ENCODE measurements at regions not wholly inside any gene's neighbourhood (a gene's known extent, or its start where the extent isn't known, plus 50 kb on each side); places are given as distances from the start of the nearest gene placed in this dataset.
A peak's percentile ranks its signal among the peaks of the same experiment; 100 is the strongest.
"Not testable (repeated sequence)": the region's sequence is repeated elsewhere in the genome, so short reads cannot be mapped to it uniquely, and the experiment has no call there.

DNA sequence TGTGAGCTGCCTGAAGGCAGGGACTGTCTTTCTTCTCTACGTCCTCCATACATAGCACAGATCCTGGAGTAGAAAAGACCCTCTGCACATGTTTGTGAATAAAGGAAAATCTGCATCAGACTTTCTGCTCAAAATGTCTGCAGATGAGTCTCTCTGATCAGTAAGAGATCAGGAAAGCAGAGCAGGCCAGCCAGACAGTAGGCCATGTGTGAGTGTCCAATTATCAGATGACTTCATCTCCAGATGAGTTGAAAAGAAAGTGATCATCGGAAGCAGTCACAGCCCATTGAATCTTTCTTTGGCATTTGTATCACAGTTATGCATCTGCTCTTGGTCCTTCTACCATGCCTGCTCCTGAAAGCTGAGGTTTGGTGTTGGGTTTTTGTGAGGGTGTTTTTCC lies 298.7 kb upstream of the NCAM1 start:
- no peak for DNase-seq

DNA sequence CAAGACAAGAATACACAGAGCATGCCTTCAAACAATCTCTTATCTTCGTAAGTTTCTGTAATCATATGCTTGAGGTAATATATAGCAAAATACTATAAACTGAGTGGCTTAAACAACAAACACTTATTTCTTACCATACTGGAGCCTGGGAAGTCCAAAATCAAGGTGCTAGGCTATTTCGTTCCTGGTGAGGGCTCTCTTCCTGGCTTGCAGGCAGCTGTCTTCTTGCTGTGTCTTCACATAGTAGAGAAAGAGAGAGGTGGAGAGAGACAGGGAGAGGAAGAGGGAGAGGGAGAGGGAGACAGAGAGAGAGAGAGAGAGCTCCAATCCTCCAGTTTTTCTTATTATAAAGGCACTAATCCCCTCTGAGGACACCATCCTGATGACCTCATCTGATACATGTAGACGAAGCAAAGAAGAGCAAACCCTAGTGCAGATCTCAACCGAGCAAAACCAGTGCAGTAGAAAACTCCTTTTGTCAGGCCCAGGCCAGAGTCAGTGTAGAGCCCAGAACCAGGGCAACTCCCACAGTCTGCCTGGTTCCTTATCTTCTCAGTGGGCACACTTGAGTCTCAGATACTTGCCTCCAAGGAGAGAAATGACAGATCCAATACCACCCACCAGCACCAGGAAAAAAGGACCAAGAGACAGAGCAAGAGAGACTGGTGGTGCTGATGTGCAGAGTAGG lies 297.1 kb upstream of the NCAM1 start:
- DNase-seq, result no peak

DNA sequence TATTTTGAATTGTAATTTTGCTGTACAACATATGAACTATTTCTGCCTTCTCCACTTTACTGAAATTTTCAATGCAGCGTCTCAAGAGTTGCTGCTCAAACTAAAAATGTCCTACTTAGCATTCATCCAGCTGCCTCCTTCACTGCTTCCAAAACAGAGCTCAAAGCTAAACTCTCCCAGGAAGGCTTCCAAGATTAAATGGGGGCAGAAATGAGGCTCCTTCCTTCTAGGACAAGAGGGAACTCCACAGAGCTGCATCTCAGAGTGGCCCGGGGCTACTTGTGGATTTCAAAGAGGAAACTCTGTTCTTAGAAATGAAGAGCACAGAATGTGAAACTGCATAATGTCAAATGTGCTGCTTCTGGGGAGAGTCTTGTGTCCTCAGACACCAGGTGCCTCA lies 295.9 kb upstream of the NCAM1 start:
- no peak for DNase-seq

DNA sequence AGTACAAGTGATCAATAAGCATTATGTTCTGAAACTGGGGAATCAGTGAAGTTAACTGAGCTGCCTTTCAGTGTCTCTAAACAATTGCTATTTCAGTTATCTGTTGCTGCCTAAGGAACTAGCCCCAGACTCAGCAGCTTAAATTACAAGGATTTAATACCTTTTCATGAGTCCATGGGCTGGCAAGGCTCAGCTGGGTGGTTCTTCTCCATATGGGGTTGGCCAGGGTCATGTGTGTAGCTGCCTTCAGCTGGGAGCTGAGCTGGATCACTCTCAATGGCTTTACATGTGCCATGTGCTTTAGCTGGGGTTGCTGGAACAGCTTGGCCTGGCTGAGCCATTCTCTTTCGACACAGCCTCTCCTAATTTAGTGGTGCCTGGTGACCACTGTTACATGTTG lies 295.0 kb upstream of the NCAM1 start:
- no peak for DNase-seq

DNA sequence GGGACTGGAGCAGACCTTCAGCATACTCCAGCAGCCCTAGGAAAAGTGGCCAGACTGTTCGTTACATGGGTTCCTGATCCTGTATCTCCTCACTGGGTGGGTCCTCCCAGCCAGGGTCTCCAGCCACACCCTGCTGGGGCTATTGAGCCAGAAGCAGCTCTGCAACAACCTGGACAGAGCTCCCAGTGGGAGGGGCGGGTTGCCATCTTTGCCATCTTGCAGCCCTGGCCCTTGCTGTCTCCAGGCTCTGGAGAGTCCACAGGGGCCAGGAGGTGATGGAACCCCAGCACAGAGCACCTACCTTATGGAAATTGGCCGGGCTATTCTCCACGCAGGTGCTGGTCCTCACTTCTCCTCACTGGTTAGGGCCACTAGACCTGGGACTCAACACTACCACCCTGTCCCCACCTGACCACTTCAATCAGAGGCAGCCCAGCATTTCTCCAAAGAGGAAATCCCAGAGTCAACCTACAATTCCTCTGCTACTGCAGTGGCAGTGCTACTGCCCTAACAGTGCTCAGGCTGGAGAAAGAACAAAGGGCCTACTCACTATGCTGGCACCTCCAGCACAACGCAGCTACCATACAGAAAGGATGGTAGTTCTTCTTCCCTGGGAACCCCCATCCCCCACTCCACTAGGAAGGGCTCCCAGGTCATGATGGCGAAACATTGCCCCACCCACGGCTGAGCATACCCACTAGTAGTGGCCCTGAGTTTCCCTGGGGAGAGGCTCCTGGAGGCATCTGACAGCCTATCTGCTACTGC lies 290.2 kb upstream of the NCAM1 start:
- DNase-seq, result no peak

DNA sequence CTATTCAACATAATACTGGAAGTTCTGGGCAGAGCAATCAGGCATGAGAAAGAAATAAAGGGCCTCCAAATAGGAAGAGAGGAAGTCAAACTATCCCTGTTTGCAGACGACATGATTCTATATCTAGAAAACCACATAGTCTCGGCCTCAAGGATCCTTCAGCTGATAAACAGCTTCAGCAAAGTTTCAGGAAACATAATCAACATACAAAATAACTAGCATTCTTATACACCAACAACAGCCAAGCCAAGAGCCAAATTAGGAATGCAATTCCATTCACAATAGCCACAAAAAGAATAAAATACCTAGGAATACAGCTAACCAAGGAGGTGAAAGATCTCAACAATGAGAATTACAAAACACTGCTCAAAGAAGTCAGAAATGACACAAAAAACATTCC lies 287.8 kb upstream of the NCAM1 start:
- DNase-seq, result not testable (repeated sequence)

DNA sequence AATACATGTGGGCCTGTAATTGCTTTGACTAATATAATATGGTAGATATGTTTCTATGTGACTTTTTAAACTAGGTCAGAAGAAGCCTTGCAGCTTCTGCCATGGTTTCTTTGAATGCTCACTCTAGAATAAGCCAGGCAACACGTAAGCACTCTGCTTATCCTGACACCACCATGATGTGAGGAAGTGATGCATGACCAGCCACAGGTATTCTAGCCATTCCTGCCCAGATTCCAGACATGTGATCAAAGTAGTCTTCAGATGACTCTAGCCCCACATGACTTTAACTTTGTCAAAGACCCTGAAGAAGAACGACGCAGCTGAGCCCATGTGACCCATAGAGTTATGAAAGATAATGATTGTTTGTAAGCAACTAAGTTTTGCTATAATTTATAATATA lies 276.1 kb upstream of the NCAM1 start:
- DNase-seq, result no peak

DNA sequence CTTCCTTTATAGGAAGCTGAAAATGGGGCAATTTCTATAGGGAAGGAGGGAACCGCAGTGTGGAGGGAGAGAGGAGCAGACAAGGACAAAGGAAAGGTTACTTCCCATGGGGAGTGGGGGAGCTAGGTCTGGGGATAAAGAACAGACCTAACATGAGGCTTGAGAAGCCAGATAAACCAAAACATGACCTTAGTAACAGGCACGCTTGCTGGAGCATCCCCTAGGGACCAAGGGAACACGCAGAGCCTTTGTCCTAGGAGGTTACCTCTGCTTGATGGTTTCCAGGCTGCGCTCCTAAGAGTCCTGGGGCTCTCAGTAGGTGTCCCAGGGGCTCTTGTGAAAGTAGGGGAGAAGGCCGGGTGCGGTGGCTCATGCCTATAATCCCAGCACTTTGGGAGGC lies 271.4 kb upstream of the NCAM1 start:
- no peak for DNase-seq

DNA sequence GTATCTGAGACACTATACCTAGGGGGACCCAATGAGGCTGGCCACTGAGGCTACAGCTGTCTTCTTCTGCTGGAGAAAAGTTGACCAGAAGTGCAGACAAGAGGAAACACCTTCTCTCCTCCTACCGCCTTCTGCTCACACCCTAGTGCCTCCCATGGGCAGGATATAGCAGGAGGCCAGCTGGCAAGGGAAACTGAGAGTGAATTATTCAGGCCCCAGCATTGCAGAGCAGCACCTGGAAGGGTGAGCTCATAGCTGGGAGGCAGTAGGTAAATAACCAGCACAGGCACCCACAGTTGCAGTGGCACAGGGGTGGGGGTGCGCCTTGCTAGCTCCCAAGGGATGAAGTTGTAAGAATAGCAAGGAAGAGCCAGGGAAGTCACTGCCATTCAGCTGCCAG lies 267.4 kb upstream of the NCAM1 start:
- DNase-seq, result peak; percentile 33

DNA sequence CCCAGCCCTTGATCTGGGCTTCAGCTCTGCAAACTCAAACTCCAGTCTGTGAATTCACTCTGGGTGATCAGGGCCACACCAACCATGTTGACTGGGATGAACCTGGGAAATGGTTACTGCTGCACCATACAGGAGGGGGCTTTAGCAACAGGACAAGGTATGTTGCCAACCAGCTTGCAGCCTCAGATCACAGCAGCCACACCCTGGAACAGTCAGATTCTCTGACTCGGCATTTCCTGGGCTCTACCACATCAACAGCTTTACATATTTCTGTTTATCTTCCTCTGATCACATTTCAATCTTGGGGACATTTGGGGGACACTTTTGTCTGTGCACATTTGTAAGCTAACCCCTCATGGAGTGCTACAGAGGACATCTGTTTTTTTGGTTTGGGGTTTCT lies 267.0 kb upstream of the NCAM1 start:
- no peak for DNase-seq

DNA sequence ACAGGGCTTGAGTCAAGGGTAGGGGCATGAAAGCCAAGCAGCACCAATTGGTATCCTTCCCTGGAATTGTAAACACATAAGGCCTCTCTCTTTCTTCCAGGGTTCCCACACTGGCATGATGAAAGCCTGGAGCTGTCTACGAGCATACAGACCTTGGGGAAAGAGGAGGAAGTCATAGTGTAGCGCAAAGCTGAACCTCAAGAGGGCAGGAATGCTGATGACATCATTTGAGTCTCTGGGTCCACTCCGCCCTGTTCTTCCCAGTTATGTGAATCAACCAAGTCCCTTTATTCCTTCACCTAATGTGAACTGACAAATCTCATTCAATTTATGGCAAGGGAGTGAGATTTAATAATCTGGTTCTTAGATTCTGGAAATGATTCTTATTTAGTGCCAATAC lies 266.4 kb upstream of the NCAM1 start:
- no peak for DNase-seq

DNA sequence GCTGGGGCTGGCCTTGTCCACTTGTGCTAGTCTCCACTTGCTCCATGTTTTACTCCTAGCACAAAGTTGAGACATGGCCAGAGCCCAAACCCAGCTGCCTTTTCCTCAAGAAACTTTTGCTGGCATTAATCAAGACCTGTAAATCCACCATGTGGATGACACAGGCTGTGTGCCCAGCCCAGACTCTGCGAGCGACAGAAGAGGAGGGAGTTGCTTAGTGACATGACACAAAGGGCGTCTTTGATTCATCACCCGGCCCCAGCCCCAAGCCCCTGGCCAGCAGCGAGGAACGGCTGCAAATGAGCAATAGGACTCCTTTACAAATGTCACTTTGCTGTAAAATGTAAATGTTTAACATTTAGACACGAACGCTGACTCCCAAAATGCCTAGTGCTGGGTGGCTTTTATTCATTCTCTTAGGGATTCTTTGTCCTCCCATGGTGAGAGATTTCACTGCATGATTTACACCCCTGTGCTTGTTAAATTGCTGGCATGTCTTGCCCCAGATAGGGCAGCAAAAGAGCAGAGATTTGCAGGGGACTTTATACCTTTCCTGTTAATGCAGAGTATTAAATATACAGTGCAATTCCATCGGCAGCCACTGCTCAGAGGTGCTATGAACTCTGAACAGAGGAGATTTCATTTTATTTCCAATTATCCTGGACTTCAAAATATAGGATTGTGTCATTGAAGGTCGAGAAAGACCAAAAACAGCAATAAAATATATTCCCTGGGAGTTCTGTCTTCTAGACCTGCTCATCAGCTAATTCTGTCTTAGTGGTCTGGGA lies 263.6 kb upstream of the NCAM1 start:
- no peak for DNase-seq

DNA sequence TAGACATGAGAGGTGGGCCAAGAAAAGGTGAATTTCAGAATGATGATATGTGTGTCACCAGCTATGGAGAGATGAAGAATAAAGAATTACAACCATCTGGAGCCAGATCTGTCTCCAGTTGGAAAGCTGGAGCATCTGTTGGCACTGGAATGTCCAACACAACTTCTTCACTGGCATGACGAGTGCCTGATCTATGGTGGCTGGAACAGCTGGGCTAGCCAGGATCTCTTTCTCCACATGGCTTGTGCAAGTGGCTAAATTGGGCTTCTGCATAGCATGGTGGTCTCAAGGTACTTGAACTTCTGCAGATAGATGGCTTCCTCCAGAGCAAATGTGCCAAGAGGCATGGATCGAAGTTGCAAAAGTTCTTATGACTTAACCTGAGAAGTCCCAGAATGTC lies 256.1 kb upstream of the NCAM1 start:
- DNase-seq, result no peak

DNA sequence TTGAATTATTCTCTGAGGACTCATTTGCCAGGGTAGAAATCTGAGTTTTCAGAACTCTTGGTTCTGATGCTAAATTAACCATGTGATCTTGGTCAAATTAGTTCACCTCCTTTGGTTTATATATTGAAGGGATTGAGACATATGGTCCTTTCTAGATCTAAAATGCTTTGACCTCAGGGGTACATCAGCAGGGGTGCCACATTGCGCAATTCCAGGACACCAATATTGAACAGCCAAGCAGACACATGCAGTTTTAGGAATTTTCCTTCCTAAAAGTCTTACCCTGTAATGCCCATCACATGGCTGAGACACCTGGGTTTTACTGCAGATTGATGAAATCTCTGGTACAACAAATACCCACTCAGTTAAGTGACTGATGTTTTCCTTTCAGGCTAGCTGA lies 254.4 kb upstream of the NCAM1 start:
- DNase-seq, result no peak

DNA sequence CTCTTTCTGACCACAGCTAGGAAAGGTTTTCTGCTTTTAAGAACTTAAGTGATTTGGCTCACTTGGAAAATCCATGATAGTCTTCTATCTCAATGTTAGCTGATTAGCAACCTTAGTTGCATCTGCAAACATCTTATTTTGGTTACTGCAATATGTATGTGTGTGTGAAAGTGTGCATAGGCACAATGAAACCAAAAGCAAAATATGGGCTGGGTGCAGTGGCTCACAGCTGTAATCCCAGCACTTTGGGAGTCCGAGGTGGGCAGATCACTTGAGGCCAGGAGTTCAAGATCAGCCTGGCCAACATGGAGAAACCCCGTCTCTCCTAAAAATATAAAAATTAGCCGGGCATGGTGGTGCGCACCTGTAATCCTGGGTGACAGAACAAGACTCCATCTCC lies 246.9 kb upstream of the NCAM1 start:
- DNase-seq, result not testable (repeated sequence)

DNA sequence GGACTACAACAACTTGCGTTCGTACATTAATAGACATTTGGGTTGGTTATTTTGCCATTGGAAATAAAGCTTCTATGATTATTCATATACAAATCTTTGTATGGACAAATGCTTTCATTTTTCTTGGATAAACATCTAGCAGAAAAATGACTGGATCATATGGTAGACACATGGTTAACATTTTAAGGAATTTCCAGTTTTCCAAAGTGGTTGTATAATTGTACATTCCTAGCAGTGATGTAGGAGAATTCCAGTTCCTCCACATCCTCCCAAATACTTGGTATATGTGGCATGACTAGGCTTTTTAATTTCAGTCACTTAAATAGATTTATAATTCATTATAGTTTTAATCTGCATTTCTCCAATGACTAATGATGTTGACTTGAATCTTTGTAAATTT lies 246.2 kb upstream of the NCAM1 start:
- DNase-seq, result no peak

DNA sequence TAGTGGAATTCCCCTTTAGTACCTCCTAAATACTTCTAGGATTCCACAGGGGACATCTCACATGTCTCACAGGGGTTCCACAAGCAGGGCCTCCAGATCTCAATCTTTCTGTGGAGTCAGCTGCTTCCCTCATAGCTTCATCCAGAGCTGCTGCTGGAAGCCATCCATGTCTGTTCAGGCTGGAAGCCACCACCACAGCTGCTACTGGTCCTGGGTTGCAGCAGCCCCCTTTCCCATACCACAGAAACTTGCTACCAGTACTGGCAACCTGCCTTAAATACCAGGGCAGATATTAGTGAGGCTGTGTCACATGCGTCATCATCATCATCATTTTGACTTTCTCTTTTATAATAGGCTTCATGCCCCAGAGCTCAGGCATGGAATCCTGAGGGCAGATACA lies 242.7 kb upstream of the NCAM1 start:
- no peak for DNase-seq

DNA sequence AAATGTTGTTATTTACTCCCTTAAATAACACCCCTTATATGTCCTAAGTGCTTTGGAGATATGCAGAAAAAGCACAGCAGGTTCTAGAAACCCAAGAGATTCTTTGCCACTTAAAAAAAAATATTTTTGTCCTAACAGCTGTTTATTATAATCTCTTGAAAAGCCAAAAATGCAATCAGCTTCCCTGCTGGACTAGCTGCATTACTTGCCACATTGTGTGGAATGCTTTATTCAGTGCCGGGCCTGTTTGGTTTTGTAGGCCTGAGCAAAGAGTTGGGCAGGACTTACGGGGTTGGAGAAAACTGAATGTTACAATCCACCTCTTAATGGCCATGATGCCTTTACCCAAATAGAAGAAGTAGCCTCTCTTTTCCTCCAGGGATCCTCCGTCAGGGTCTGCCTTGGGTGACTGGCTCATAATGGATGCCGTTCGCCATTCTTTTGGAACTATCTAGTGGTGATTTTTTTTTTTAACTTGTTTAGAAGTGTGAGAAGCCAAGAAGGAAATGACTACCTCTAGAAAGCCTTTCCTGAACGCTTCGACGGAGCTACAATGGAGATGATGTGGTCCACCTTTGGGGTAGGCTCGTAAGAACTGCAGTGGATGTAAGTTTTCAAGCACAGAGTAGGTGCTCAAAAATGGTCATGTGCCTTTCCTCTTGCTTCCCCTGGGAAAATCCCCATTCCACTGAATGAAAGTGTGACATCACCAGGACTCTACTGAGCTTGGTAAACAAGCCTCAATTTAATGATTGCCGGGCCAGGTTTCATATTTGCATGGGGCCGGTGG lies 241.3 kb upstream of the NCAM1 start:
- no peak for DNase-seq

DNA sequence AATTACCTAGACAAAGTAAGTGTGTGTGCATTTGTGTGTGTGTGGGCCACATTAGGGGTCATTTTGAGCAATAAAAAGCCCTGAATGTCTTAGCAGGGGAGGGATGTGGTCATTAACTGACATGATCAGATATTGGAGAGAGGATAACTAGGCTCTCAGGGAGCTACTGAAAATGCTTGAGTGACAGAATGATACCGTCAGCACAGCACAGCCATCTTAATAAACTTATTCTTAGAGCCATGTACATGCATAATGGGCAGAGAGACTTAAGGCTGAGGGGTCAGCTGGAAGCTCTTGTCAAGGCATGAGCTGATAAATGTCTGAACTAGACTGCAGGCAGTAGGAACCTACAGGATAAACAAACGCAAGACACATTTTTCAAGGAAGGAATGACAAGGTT lies 239.1 kb upstream of the NCAM1 start:
- DNase-seq, result no peak

DNA sequence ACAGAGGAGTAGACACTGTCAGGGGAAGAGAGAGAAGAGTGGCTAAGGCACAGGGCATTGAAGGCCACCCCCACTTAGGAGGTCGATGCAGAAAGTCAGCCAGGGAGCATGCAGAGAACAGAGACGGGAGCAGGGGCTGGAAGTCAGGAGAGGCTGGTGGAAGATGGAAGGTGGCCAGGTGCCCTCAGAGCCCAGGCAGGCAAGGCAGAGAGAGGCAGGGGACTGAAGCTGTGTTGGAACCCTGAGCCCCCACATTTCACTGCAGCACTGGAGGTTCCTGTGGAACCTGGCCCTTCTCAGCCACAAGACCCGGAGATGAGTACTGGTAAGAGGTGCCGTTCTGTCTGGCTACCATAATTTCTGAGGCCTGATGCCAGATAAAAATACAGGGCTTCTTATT lies 238.3 kb upstream of the NCAM1 start:
- no peak for DNase-seq

DNA sequence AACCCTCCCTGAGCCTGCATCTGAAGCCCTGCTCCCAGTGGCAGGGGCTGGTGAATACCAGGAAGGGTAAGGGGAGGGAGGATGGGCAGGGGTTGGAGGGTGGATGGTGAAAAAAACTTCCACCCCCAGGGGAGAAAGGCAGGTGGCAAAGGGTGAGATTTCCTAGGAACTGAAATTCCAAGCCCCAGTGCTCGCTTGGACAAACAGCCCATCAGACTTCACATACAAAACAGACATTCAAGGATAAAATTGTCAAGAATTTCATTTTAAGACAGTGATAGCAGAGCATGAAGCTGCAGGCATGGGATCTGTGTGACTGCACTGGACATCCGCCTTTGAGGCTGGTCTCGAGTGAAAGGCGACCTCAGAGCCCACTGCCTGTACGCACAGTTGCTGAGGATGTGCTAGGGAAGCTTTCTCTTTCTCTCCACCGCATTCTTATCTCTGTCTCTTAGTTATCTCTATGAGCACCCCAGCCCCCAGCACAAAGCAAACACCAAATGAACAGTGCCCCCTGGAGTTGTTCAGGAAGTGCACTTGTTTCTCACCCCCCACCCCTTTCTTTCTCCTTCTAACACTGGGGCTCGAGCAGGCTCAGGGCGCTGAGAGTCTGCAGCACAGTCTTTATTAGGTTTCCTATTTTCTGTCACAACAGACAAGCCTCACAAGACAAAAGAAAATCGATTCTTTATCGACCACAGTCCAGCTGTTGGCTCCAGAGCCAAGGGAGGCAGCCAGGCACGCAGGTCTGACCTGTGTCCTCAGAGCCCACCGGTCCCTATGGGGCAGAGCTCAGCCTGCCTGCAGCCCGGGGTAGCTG lies 237.3 kb upstream of the NCAM1 start:
- DNase-seq, result no peak

DNA sequence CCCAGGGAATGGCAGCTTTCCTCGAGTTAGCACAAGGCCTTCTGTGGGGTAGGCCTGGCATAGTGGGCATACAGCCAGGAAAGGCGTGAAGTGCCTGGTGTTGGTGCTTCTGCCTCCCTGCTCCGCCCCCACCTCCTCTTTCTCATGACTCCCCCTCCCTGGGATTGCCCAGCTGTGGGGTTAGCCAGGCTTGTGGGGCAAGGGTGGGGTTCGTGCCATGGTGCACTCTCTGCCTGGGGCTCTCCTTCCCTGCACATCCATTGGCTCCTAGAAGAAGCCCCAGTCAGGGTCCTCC lies 236.8 kb upstream of the NCAM1 start:
- DNase-seq, result no peak

DNA sequence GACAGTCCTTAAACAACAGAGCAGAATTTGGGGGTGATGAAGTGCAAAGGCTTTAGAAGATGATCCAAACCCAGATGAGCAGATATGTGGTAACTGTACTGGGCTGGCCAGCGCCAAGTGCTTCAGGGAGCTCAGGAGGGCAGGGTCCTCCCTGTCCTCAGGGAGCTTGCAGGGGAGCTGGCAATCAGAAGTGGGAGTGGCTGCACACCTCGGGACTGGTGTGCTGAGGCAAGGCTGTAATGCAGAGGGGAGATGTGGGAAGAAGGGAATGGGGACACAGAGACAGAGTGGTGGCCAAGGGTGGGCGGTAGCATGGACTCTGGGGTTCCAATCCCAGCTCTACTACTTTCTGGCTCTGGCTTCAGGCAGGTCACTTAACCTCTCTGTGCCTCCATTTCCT lies 235.6 kb upstream of the NCAM1 start:
- DNase-seq, result no peak

Measured in NCI-H2171 treated with DMSO at 0.1 percent for 48 hours (cell line).